Nephron progenitor cell (in vitro differentiated cells): ENCODE measurements at regions not wholly inside any gene's neighbourhood (a gene's known extent, or its start where the extent isn't known, plus 50 kb on each side); places are given as distances from the start of the nearest gene placed in this dataset.

Experiments
- DNase-seq: peaks from one replicate; pipeline ENCODE4 v3.0.0; 2021
- H3K27ac Mint-ChIP-seq: 2 replicates; pipeline ENCODE4 v1.8.0; 2021; ENCODE audit warnings: mild to moderate bottlenecking, moderate library complexity, mixed read lengths
- H3K27me3 Mint-ChIP-seq: 2 replicates; pipeline ENCODE4 v1.8.0; 2021; ENCODE audit warnings: mild to moderate bottlenecking, low read depth, mixed read lengths; ENCODE audit not compliant: poor library complexity
- H3K36me3 Mint-ChIP-seq: 2 replicates; pipeline ENCODE4 v1.8.0; 2021; ENCODE audit warnings: low read depth, mixed read lengths
- H3K4me1 Mint-ChIP-seq: 2 replicates; pipeline ENCODE4 v1.8.0; 2021; ENCODE audit warnings: mixed read lengths
- H3K4me3 Mint-ChIP-seq: 2 replicates; pipeline ENCODE4 v1.8.0; 2021; ENCODE audit warnings: mild to moderate bottlenecking, moderate library complexity, mixed read lengths
- H3K9me3 Mint-ChIP-seq: 2 replicates; pipeline ENCODE4 v1.8.0; 2021; ENCODE audit warnings: mild to moderate bottlenecking, moderate library complexity, mixed read lengths
- CTCF ChIP-seq: fragments of 200-600 bp; sonication (generic); IDR thresholded peaks from 2 replicates; pipeline ENCODE4 v1.5.0; 2021; ENCODE audit warnings: antibody characterized with exemption

GRCh38 chr4:177726111-177726510 lies 283.9 kb upstream of the AGA start:
- H3K4me1 Mint-ChIP-seq = no peaks in the 10 kb centered on the region
- no peak overlapping the region for H3K4me3 Mint-ChIP-seq
- H3K36me3 Mint-ChIP-seq = no peaks in the 10 kb centered on the region
- H3K27me3 Mint-ChIP-seq = no peaks in the 10 kb centered on the region
- no peaks in the 10 kb centered on the region for H3K9me3 Mint-ChIP-seq
- no peak for DNase-seq
- no peak overlapping the region for H3K27ac Mint-ChIP-seq
- no peak for TF ChIP-seq CTCF

GRCh38 chr4:177728361-177729152 lies 286.3 kb upstream of the AGA start:
- no peak overlapping the region for H3K4me3 Mint-ChIP-seq
- no peak for DNase-seq
- H3K27me3 Mint-ChIP-seq = no peaks in the 10 kb centered on the region
- TF ChIP-seq CTCF = no peak
- no peak overlapping the region for H3K27ac Mint-ChIP-seq
- no peaks in the 10 kb centered on the region for H3K4me1 Mint-ChIP-seq
- H3K9me3 Mint-ChIP-seq = no peaks in the 10 kb centered on the region
- H3K36me3 Mint-ChIP-seq = no peaks in the 10 kb centered on the region

- TF ChIP-seq CTCF = no peak
- no peak for DNase-seq
- Mint-ChIP-seq H3K9me3 (no peaks in the 10 kb centered on the region), H3K4me1 (no peaks in the 10 kb centered on the region), H3K36me3 (no peaks in the 10 kb centered on the region), H3K27ac (no peak overlapping the region), H3K27me3 (no peaks in the 10 kb centered on the region), H3K4me3 (no peak overlapping the region)
Measured at GRCh38 chr4:177729681-177730080, 287.4 kb upstream of the AGA start.

GRCh38 chr4:177737387-177737940 lies 295.2 kb upstream of the AGA start:
- Mint-ChIP-seq H3K27ac (no peak overlapping the region), H3K27me3 (no peaks in the 10 kb centered on the region), H3K4me1 (no peaks in the 10 kb centered on the region), H3K36me3 (no peaks in the 10 kb centered on the region), H3K9me3 (no peaks in the 10 kb centered on the region), H3K4me3 (no peak overlapping the region)
- no peak for DNase-seq
- no peak for TF ChIP-seq CTCF

GRCh38 chr4:177740563-177740962 lies 298.3 kb upstream of the AGA start:
- no peaks in the 10 kb centered on the region for H3K9me3 Mint-ChIP-seq
- no peaks in the 10 kb centered on the region for H3K27me3 Mint-ChIP-seq
- no peak for DNase-seq
- no peaks in the 10 kb centered on the region for H3K4me1 Mint-ChIP-seq
- H3K4me3 Mint-ChIP-seq = no peak overlapping the region
- no peak overlapping the region for H3K27ac Mint-ChIP-seq
- no peaks in the 10 kb centered on the region for H3K36me3 Mint-ChIP-seq
- TF ChIP-seq CTCF = no peak

- Mint-ChIP-seq H3K36me3 (no peaks in the 10 kb centered on the region), H3K27me3 (no peaks in the 10 kb centered on the region), H3K4me3 (no peak overlapping the region), H3K9me3 (no peaks in the 10 kb centered on the region), H3K27ac (no peak overlapping the region), H3K4me1 (no peaks in the 10 kb centered on the region)
- TF ChIP-seq CTCF = no peak
- no peak for DNase-seq
Measured at GRCh38 chr4:177759729-177760128, 317.5 kb upstream of the AGA start.
